Activated T-cell treated with anti-CD3 and anti-CD28 coated beads for 4 hours (primary cell): ENCODE measurements at regions not wholly inside any gene's neighbourhood (a gene's known extent, or its start where the extent isn't known, plus 50 kb on each side); places are given as distances from the start of the nearest gene placed in this dataset.
"Not testable (repeated sequence)": the region's sequence is repeated elsewhere in the genome, so short reads cannot be mapped to it uniquely, and the experiment has no call there.

Experiments used
- DNase-seq: peaks from one replicate; pipeline ENCODE4 v3.0.0-alpha.2; 2020

DNA sequence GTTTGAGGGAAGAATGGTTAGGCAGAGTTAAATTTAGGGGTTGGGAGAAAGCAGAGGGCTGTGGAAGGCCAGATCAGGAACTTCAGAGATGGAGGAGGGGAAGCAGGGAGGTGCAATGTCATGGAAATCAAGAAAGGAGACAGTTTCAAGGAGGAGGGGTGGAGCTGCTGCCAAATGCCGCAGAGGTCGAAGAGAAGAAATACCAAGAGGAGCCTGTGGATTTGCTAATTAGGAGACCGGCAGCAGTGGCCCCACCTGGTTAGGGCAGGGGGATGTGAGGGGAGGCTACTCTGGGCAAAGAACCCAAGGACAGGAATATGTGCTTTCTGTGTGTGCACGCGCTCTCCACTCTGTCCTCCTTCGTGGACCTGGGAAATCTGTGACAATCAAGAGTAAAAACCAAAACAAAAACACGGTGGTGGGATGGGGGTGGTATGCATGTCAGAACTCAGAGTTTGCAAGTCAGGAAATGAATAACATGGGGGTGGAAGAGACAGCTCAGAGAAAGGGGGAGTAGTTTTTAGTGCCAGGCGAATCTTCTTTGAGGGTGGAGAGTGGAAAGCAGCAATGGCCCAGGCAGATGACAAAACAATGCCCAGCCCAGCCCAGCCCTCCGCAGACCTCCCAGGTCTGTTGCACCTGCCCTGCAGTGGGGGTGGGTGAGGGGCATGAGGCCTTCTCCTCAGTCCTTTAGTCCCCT is 102.9 kb upstream of the PAX2 start:
- no peak for DNase-seq

DNA sequence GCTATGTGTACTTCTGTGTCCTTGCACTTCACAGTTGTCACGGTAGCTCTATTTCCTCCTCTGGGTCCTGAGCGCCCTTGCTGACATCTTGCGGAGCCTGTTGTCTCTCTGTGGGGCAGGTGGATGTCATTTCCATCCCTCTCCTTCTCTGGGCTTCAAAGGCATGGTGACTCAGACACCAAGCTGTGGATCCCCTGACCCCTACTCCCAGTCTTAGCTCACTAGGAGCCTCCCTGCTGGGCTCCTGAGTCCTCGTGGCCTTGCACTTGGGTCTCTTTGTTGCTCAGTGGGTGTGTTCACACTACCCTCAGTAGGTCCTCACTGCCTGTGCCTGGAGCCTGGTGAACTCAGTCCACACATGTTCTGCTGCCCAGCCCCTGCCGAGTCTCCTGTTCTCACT is 100.3 kb upstream of the PAX2 start:
- DNase-seq, result no peak

DNA sequence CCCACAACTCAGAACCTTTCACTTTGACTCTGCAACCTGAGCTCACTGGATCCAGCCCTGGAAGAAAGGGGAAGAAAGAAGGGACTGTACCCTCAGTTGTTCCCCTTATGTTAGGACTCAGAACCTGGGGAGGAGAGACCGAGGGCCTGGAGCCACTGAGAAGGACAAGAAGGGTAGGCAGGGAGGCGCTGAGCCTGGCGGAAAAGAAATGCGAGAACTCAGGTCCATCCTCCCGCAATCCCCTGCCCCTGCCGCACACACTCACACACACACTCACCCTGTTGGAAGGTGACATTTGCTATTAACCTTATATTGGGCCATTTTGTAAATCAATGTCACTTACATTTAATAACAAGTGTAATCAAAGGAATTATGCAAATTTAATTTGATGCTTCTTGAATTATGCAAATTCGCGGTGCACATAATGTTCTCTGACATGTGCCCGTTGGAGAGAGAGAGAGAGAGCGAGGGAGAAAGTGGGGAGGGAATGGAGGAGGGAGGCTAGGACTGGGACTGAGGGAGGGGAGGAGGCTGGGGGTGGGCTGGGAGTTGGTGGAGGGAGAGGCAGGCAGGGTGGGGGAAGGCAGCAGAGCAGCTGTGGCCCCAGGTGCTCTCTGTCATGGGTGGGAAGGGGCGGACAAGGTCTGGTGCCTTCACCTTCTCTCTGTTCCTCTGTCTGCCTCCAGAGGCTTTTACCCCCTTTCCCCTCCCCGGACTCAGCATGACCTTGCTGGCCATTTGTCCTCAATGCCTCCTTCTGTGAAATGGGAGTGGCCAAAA is 99.6 kb upstream of the PAX2 start:
- DNase-seq, result no peak

DNA sequence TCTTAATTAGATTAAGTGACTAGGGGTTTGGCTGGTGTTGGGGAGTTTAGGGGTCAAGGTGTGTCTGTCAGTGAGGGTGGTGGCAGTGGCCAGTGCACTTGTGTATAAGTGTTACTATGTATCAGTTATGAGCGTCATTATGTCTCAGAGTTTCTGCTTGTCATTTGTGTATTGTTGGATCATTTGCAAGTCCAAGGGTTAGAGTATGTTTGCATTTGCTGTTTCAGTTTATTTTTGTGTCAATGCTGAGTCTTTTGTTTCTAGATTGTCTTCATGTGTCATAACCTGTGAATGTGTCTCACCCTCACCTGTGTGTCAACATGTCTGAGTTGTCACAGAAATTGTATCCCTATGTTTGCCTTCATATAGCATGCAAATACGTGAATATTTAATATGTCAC is 97.5 kb upstream of the PAX2 start:
- DNase-seq, result no peak

DNA sequence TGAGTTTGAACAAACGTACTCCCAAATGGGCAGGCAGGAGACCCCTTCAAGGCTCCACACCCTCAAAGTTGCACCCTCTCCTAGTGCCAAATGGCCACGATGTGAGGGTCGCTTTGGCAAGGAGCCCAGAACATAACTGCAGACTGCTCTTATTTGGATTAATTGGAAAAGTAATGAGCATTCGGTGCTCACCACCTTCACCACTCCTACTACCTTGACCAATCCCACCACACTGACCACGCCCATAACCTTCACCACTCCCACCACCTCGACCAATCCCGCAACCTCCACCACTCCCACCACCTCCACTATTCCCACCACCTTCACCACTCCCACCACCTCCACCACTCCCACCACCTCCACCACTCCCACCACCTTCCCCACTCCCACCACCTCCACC is 94.7 kb upstream of the PAX2 start:
- no peak for DNase-seq

DNA sequence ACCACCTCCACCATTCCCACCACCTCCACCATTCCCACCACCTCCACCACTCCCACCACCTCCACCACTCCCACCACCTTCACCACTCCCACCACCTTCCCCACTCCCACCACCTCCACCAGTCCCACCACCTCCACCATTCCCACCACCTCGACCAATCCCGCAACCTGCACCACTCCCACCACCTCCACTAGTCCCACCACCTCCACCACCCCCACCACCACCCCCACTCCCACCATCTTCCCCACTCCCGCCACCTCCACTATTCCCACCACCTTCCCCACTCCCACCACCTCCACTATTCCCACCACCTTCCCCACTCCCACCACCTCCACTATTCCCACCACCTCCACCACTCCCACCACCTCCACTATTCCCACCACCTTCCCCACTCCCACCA is 94.3 kb upstream of the PAX2 start:
- not testable (repeated sequence) for DNase-seq

DNA sequence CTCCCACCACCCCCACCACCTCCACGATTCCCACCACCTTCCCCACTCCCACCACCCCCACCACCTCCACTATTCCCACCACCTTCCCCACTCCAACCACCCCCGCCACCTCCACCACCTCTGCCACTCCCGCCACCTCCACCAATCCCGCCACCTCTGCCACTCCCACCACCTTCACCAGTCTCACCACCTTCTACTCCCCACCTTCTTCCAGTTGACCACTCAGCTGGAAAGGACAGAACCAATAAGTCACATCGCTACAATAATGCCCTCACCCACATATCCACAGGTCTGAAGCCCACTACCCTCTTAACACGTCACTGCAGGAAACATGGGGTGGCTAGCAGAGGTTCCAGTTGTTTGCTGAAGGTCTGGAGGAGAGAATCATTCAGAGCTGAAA is 93.5 kb upstream of the PAX2 start:
- DNase-seq, result no peak

DNA sequence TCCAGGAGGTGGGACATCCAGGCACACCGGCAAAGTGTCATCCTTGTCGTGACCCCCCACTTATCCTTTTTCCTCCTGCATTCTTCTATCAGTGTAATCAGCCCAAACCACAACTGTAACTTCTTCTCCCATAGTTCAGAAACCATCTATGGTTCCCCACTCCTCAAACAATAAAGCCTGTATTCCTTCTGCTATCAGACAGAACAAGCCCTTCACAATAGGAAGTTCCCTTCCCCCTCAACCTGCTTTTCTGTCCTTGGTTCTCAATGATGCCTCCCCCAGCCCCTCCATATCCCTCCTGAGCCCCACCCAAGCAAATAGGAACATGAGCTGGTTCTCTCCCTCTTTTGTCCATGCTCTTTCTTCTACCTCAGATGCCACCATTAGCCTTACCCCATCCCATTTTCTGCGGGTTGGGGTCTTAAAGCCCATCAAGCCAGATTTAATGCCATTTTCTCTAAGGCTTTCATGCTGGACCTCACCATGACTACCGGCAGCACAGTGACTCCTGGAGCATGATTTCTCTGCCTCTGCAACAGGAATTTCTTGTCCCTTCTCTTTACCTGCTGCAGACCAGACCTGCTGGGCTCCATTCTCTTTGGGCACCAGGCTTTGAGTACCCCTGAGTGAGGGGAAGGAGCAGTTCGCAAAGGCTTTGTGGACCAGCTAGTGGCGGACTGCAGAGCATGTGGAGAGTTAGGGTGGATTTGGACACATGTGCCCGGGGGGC is 92.8 kb upstream of the PAX2 start:
- DNase-seq, result no peak

DNA sequence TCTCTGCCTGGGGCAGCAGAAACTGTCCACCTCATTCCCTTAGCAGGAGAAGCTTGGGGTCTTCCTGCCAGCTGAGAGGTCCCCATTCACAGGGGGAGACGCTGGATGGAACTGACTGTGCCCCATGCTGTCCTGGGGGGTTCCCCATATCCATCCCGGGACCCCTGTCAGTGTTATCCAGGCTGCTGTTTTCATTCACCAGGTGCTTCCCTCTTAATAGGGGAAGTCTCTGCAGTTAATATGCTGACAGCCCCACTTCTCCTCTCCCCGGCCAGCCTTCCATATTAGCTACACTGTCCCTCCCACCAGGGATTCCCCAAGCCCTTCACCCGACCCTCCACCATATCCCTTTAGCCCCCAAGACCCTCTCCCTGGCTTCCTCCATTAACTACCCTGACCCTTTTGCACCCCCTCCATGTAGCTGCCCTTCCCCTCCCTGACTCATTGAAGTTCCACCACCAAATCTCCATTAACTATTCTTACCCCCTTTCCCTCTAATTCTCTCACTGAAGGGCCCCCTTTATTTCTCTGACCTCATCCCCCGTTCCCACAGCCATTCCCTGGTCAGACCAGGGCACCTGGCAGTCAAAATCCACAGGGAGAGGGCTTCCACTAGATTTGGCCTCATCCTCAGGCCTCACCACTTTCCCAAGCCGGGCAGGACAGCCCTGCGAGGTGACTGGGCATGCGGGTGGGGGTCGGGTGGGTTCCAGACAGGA is 92.0 kb upstream of the PAX2 start:
- DNase-seq, result no peak

DNA sequence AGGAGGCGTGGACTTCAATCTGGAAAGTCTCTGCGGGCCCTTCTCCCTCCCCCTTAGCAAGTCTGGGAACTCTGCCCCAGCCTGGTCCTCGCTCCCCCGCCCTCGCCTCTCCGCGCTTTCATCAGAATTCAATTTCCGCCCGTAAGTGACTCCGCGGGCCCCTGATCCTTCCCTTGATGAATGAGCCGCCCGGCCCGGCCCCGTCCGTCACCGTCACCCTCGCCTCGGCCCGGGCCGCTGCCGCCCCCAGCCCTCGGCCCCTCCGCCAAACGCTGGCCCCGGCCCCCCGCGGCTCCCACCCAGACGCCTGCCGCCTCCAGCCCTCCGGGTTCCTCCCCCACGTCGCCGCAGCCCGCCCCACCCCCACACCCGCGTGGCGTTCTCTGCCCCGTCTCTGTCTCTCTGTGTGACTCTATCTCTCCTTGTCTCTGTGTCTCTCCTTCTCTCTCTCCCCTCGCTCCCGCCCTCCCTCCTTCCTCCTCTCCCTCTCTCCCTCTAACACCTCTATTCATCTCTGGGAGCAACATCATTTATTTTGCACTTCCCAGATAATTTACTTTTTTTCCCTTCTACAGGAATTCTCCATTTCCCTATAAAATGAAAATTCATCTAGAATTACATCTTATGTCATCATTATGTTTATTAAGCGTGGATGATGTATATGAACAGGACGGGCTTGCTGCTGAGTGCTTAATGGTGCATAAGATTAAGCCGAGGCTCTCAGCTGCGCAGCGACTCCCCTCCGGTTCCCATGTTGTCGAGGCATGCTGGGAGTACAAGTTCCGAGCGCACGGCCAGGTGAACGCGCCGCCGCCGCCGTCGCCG is 91.2 kb upstream of the PAX2 start:
- peak; percentile 57 for DNase-seq

DNA sequence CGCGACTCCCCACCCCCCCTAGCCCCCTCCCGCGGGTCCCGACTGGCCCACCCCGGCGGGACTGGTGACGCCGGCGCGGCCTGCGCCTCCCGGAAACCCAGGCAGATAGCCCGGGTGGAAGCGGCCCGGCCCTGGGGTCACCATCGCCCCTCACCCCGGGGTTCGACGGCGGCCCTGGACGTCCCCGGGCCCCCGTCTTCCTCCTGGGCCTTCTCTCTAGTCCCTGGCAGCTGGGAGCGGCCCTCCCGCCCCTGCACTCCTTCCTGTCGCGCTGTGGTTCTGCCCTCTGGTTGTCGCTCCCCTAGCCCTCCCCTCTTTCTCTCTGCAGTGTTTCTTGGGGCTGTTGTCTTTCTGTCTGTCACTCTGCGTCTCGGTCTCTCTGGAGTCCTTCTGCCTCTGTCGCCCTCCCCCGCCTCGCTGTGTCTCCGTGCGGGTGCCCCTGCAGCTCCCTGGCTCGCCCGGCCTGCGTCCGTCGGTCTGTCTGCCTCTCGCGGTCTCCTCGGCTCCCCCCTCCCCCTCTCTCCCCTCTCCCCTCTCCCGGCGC is 90.5 kb upstream of the PAX2 start:
- DNase-seq, result no peak

DNA sequence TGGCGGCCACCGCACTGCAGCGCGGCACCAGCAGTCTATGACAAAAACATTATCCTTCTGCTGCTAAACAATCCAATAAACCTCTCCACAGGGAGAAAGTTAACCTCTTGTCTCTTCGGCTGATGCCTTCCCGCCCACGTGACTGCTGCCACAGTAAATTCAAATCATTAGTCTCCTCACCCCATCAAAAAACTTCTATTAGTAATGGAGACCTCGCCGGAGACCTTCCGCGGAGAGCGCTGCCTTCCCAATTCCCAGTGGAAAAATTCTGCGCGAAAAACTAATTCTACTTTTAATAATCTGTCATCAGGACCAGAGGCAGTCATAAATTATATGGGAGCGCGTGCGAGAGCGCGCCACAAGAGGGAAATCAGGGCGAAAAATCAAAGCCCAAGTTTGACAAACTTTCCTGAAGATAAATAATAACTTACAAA is 90.0 kb upstream of the PAX2 start:
- DNase-seq, result no peak

DNA sequence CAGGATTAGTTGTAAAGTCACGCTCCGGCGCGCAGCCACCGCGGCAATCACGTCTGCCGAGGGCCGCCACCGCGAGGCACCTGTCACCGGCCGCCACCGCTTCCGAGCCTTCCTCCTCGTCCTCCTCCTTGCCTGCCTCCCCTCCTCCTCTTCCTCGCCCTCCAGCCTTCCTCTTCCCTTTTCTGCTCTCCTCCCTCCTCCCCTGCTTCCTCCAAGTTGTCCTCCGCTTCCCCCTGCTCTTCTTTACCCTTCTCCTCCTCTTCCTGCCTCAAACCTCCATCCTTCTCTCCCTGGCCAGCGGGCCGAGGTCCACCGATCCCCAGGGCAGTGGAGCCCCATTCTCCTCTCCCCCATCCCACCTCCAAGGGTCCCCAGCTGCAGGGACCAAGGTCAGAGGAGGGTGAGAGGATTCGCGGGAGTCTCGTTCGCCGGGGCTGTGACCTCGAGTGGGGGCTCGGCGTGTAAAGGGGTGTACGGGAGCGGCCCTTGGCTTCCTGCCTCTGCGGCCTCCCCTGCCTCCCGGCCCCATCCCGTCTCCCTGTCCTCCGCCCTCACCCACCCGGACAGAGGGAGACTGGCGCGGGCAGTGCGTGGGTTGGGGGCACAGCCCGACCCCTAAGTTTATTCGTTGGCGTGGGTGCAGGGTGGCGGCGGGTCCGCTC is 89.5 kb upstream of the PAX2 start:
- DNase-seq, result no peak

DNA sequence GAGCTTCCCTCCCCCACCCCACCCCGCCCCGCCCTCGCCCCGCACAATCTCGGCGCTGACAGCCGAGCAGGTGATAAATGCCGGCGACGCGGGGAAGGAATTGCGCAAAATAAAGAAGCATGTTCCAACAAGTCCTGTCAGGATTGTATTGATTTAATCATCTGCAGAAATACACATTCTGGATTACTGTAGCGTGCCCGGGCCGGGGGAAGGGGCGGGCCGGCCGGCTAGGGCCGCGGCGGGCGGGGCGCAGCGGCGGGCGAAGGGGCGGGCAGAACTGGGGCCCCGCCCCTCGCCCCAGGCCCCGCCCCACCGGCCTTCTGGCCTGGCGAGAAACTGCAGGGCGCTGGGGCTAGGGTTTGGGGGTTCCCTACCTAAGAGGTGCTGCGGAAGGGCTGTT is 88.9 kb upstream of the PAX2 start:
- no peak for DNase-seq

DNA sequence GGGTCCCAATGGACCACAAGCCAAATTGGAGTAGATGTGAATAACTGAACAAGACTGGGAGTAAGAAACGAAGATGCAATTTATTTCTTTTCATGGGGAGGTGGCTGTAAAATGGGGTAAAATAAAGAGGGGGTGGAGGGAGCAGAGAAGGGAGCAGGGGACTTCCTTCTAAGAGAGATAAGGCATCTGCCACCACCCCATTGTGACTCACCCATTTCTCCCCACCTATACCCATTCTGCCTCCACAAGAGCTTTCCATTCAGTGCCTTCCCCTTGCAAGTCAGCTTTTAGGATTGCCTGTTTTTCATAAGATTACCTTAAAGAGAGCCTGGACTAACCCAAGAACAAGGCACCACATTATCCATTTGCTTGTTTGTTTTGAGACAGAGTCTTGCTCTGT is 87.1 kb upstream of the PAX2 start:
- DNase-seq, result no peak

DNA sequence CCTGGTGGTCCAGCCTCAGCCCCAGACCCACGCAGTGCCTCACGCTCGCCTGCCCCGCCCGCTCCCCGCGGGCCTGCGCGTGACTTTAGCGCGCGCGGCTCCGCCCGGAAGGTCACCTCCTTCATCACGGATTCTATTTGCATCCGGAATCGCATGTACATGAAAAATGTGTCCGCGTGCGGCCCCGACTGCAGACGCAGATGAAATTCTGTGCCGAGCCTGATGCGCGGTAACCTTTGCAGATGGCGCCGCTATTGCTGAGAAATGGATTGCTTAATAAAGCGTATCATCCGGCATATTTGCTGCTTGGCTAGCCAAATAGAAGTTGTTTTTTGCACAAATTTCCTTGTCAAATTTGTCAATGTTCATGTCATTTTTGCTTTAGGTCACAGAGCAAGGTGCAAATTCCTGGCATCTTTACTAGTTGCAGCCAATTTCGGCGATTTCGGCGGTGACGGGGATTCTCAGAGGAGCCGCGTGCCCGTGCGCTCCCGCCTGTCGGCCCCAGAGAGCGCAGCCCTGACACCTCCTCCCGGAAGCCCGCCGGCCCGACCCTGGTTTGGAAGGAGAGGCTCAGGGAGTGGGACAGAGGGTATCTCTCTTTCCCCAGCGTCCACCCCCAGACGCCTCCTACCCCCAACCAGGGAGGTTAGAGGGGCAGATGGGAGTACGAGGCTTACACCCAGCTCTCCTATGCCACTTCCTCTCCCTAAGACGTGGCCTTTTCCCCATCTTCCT is 85.9 kb upstream of the PAX2 start:
- DNase-seq, result no peak

DNA sequence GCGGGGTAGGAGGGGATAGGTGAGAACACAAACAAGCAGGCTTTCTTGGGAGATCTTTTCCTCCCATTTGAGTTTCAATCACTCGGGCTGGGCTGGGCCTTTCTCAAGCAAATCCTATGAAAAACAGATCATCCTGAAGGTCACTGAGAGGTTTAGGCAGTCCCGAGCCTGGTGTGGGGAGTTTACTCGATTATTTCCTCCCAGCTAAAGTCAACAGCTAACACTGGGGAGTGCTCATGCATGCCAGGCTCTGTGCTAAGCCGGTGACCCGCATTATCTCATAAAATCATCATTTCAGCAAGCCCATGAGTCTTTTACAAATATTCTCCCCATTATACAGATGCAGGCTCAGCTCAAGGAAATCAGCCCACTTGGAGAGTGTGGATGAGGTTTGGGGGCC is 85.0 kb upstream of the PAX2 start:
- DNase-seq, result no peak

DNA sequence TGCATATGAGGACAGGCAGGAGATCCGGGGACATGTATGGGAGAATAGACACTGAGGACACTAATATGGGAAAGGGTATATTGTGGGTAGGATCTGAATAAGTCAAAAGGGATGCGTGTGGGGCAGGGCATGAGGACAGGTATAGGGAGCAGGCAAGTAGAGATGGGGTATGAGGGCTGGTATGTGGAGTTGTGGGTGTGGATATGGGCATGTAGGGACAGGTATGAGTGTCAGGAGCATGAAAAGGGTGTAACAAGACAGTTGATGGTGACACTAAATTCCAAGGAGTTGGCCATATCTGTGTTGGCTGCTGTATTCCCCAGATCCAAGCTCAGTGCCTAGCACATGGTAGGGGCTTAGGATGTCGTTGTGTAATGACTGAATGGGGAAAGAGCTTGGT is 84.4 kb upstream of the PAX2 start:
- no peak for DNase-seq

DNA sequence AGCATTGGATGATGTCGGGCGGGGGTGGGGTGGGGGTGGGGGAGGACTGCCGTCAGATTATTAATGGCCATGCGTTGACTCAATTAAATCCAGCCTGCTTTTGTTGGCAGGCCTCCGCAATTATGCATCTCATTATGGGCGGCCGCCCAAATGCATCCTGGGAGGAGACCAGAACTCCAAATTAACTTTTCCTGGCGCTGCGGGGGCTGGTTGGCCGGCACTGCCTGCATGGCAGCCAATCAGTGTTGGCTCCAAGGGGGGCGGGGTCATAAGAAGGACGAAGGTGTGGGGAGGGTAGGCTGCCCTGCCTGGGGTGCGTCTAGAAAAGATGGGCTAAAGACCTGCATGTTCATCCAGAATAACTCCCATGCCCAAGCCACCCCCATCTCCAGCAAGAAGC is 83.9 kb upstream of the PAX2 start:
- no peak for DNase-seq

DNA sequence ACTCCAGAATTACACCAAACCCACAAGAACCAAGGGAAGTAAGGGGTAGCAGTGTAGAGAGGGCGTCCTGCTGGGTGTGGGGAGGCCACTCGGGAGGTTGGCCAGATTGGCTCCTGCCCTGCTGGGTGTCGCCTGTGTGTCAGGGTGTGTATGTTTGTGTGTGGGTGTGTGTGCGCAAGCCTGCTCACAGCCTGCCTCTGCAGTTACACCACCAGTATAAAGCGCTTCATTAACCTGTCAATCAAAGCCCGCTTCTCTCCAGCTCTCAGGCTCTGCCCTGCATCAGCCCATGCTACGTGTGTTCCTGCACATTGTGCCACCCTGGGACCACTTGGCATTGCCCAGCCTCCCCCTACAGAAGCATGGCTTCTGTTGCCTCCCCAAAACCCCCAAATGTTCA is 83.3 kb upstream of the PAX2 start:
- no peak for DNase-seq
